Activated CD8-positive, alpha-beta T cell treated with anti-CD3 and anti-CD28 coated beads for 36 hours (primary cell): ENCODE measurements at regions not wholly inside any gene's neighbourhood (a gene's known extent, or its start where the extent isn't known, plus 50 kb on each side); places are given as distances from the start of the nearest gene placed in this dataset.

Experiments
- ATAC-seq: fragments of 200-7000 bp; cut with Tn5 transposase; one replicate; pipeline ENCODE4 v1.10.0; 2021; ENCODE audit warnings: mild to moderate bottlenecking, moderate library complexity
- CTCF ChIA-PET: fragments of 350-600 bp; sonication (Branson Sonifier 250); formaldehyde crosslinking; loops from one replicate; lab custom pipeline; 2021; ENCODE audit warnings: antibody characterized with exemption; lab: Charles Lee
- POLR2A ChIA-PET: fragments of 350-600 bp; sonication (Branson Sonifier 250); formaldehyde crosslinking; loops from one replicate; lab custom pipeline; 2021; ENCODE audit warnings: antibody characterized with exemption; lab: Charles Lee
- DNase-seq: peaks from one replicate; pipeline ENCODE4 v3.0.0-alpha.2; 2020
- H3K27ac Mint-ChIP-seq: one replicate; pipeline ENCODE4 v1.8.0; 2021; ENCODE audit warnings: mild to moderate bottlenecking, mixed read lengths
- H3K27me3 Mint-ChIP-seq: one replicate; pipeline ENCODE4 v1.8.0; 2021; ENCODE audit warnings: mixed read lengths
- H3K36me3 Mint-ChIP-seq: one replicate; pipeline ENCODE4 v1.8.0; 2021; ENCODE audit warnings: low read depth, mixed read lengths
- H3K4me1 Mint-ChIP-seq: one replicate; pipeline ENCODE4 v1.8.0; 2021; ENCODE audit warnings: low read depth, mixed read lengths
- H3K4me3 Mint-ChIP-seq: one replicate; pipeline ENCODE4 v1.8.0; 2021; ENCODE audit warnings: mild to moderate bottlenecking, moderate library complexity, mixed read lengths
- H3K9me3 Mint-ChIP-seq: one replicate; pipeline ENCODE4 v1.8.0; 2021; ENCODE audit warnings: mixed read lengths
- CTCF ChIP-seq: fragments of 200-600 bp; IDR thresholded peaks from one replicate; pipeline ENCODE4 v1.8.0; 2022; ENCODE audit warnings: antibody characterized with exemption, mild to moderate bottlenecking
- intact Hi-C: fragments of 100-400 bp; cut with micrococcal nuclease; formaldehyde crosslinking; loops from one replicate; pipeline ENCODE4 v1.10.0; 2022

DNA sequence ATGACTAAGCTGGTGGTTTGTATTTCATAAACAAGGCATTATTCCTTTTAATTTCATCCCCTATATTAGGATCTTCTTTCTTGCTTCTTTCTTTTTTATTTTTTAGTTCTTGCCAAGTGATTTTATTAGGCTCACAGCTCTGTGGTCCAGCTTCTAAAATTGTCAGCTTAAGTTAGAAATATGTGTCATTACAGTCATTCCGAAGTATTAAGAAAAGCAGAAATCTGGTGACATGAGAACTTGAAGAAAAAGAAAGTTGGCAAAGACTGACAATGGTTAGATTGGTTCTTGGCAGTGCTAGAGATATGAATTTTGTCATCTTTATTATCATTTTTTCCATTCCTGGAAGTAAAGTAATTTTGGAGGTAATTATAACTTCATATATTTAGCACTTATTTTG lies 166.5 kb upstream of the PRR16 start:
- TF ChIP-seq CTCF, result no peak
- no peaks in the 10 kb centered on the region for H3K36me3 Mint-ChIP-seq
- no peaks in the 10 kb centered on the region for H3K27me3 Mint-ChIP-seq
- intact Hi-C loops, result no loop called here
- no peak overlapping the region for H3K27ac Mint-ChIP-seq
- CTCF ChIA-PET, result no interaction called here
- no peaks in the 10 kb centered on the region for H3K4me1 Mint-ChIP-seq
- no peak for DNase-seq
- no peak overlapping the region for H3K4me3 Mint-ChIP-seq
- ATAC-seq, result no peak
- POLR2A ChIA-PET, result no interaction called here
- no peaks in the 10 kb centered on the region for H3K9me3 Mint-ChIP-seq

DNA sequence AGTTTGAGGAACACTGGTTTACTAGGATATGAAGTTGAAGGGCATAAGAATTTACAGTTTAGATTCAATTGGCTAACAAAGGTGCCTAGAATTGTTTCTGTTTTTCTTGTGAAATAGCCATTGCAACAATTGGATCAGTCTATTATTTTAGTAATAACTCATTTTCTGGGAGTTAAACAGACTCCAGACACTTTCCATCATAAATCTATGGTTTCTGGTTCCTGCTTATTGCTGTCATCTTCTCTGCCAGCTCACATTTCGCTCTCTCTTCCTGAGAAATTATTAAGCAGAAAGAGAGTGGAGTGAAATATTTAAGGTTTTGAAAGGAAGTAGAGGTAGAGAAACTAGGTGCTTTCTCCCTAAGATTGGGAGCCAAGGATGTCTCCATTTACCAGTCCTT lies 165.1 kb upstream of the PRR16 start:
- intact Hi-C loops, result no loop called here
- no peak for ATAC-seq
- peaks cover 4% of the 10 kb centered on the region for H3K9me3 Mint-ChIP-seq
- no peaks in the 10 kb centered on the region for H3K36me3 Mint-ChIP-seq
- no peaks in the 10 kb centered on the region for H3K4me1 Mint-ChIP-seq
- ChIA-PET POLR2A (no interaction called here), CTCF (no interaction called here)
- H3K27ac Mint-ChIP-seq, result no peak overlapping the region
- no peak for TF ChIP-seq CTCF
- no peak overlapping the region for H3K4me3 Mint-ChIP-seq
- no peak for DNase-seq
- H3K27me3 Mint-ChIP-seq, result no peaks in the 10 kb centered on the region

DNA sequence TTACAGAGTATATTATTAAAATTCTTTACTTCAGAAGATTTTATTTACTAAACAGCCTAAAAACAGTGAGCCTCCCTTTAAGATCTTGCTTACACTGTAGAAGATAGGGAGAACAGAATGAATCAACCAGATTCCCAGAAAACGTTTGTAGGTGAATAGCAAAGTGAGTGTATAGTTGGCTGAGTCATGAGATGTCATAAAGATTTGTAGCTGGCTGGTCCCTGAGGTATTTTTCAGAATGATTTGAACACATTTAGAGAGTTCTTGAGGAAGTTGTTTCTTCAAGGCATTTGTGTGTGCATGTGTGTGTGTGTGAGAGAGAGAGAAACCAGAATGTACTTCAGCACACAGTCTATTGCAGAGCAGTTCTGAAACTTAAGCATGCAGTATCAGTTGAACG lies 159.4 kb upstream of the PRR16 start:
- no peak for DNase-seq
- TF ChIP-seq CTCF, result no peak
- POLR2A ChIA-PET, result no interaction called here
- Mint-ChIP-seq H3K27ac (no peak overlapping the region), H3K9me3 (peaks cover 6% of the 10 kb centered on the region), H3K27me3 (no peaks in the 10 kb centered on the region), H3K4me3 (no peak overlapping the region), H3K36me3 (no peaks in the 10 kb centered on the region), H3K4me1 (no peaks in the 10 kb centered on the region)
- intact Hi-C loops, result no loop called here
- ATAC-seq, result no peak
- CTCF ChIA-PET, result no interaction called here

- no peaks in the 10 kb centered on the region for H3K36me3 Mint-ChIP-seq
- no peak for DNase-seq
- ChIA-PET POLR2A (no interaction called here), CTCF (no interaction called here)
- H3K4me3 Mint-ChIP-seq, result no peak overlapping the region
- H3K9me3 Mint-ChIP-seq, result peaks cover 6% of the 10 kb centered on the region
- H3K27ac Mint-ChIP-seq, result no peak overlapping the region
- ATAC-seq, result no peak
- intact Hi-C loops, result no loop called here
- no peaks in the 10 kb centered on the region for H3K27me3 Mint-ChIP-seq
- no peak for TF ChIP-seq CTCF
- no peaks in the 10 kb centered on the region for H3K4me1 Mint-ChIP-seq
Observed at GRCh38 chr5:120306303-120306702, 157.8 kb upstream of the PRR16 start.

- no peak for TF ChIP-seq CTCF
- intact Hi-C loops, result no loop called here
- Mint-ChIP-seq H3K36me3 (no peaks in the 10 kb centered on the region), H3K4me1 (no peaks in the 10 kb centered on the region), H3K4me3 (no peak overlapping the region), H3K27ac (no peak overlapping the region), H3K27me3 (no peaks in the 10 kb centered on the region), H3K9me3 (peaks cover 5% of the 10 kb centered on the region)
- no peak for DNase-seq
- ChIA-PET POLR2A (no interaction called here), CTCF (no interaction called here)
- no peak for ATAC-seq
Observed at GRCh38 chr5:120314191-120314590, 149.9 kb upstream of the PRR16 start.
